ENCODE measurements at regions not wholly inside any gene's neighbourhood (a gene's known extent, or its start where the extent isn't known, plus 50 kb on each side); places are given as distances from the start of the nearest gene placed in this dataset.
"Not testable (repeated sequence)": the region's sequence is repeated elsewhere in the genome, so short reads cannot be mapped to it uniquely, and the experiment has no call there.

DNA sequence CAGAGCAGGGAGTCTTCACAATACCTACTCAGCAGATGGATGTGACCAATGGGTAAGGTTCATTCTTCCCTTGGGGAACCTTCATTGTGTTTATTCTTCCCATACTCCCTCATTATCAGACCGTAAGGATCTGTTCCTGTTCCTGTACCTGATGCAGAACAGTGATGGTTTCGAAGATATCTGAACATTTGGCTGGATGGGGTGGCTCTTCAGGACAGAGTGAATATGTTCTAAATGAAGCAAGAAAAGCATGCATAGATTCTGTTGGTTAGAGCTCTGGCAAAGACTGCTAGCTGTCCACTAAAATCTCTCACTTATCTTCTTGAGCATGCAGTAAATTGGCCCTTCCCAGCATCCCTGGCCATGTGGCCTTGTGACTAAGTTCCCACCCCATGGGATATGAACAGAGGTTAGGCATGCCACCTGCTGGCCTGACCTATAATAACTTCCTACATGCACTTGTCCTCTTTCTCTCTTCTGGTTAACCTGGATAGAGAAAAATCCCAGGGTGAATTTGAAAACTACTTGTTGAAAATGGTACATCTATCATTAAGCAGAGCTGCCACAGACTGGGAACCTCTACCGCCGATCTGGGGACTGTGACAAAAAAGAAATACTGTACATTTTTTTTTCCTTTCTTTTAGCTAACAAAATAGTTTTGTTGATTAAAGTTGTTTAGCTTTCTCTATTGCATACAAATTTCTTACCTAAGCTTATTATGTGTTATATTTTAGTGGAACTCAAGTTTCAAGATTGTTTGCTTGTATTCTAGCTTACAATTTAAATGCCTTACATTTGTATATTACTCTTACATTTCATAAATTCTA is 60.0 kb upstream of the BANK1 start:
- peak; percentile 31 to 42 for DNase-seq

DNA sequence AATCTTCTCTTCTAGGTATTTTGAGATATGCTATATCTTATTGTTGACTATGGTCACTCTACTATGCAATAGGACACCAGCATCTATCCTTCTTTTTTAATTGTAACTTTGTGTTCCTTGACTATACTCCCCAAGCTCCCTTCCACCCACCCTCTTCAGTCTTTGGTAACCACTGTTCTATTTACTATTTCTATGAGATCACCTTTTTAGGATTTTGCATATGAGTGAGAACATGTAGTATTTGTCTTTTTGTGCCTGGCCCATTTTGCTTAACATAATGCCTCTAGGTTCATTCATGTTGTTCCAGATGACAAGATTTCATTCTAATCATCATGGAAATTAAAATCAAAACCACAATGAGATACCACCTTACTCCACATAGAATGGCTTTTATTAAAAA is 63.3 kb upstream of the BANK1 start:
- no peak for DNase-seq

DNA sequence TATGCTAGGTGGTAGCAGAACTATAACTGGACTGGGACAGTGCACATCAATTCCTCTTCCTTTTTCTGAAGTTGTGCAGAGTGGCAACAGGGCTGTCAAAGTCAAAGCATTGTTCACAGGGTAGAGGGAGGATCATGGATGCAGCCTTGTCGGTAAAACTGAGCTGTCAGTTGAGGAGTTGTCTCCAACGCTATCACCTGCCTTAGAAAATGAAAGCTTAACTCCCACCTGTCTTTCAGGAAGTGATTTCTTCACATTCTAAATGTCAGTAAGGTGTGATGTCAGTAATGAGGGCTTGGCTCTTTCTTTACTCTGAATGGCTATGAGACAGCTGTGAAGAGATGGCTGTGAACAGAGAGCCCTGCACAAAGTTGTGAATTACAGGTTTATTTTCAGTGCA is 66.4 kb upstream of the BANK1 start:
- DNase-seq = no peak

DNA sequence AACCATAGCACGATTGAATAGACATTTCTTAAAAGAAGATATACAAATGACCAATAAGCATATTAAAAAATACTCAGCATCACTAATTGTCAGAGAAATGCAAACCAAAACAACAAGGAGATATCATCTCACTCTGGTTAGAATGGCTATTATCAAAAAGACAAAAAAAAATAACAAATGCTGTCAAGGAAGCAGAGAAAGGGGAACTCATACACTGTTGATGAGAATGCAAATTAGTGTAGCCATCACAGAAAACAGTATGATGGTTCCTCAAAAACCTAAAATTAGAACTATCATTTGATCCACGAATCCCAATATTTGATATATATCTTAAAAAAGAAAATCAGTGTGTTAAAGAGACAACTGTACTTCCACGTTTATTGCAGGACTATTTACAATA is 71.7 kb upstream of the BANK1 start:
- DNase-seq = no peak

DNA sequence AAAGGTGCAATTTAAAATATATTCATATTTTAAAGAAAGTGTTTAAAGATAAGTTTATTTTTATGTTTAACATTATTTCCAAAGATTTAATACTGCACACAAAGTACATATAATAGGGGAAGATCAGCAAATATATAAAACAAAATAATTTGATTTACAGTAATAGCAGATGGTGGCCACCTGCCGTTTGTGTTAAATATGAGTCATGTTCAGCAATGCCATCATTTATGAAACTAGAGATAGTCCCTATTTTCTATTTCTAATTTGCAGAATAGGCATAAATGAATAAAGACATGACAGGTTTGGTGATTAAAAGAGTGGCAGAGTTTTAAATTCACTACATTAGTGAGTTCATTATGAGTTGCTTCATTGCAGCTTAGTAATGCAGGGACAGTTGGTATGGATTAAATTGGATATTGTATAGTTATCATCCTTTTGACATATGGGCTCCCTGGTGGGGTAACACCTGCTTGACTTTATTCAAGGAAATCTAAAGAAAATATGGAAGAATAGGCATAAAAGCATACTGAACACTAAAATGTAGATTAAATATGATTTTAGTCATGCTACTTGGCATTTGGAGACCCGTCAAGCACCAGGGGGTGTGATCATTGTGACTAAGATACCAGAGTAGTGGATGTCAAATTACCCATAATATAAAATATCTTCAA is 78.8 kb upstream of the BANK1 start:
- DNase-seq = no peak

DNA sequence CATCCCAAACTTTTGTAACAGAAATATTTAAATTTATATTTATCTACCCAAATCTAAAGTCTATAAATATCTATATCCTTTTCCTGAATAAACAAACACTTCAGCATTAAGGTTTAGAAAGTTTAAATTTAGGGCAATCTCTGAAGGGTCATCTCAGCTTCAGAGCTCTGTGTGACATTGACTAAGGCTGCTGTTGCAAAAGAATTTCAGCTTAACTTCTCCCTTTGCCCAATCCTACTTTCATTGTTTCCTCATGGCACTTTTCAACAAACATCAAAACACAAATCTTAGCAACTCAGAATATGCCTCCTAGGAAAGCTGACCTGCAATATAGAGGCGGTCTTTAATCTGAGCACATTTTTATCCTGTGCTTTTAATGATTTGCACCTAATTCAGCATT is 79.7 kb upstream of the BANK1 start:
- no peak for DNase-seq

DNA sequence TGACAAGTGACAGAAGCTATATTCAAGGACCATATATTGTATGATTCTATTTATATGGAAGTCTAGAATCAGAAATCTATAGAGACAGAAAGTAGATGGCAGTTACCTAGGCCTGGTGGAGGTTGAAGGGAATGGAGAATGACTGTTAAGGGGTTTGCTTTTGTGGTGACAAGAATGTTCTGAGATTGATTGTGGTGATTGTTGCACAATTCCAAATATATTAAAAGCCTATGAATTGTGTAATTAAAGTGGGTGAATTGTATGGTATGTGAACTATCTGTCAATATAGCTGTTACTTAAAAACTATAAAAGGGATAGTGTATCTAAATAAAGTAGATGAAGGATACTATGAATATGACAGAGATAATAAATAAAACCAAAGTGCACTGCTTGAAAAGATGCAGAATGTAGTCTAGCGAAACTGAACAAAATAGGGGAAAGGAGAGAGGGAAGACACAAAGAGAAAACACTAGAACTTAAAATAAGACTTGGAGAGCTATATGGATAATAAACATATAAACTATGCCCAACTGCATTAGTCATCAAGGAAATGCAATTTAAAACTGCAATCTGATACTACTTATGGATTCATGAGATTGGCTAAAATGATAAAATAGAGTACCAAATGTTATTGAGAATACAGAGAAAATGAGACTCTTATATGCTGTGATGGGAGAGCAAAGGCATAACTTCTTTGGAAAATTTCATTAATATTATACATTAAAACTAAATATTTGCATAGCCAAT is 82.1 kb upstream of the BANK1 start:
- DNase-seq = no peak

DNA sequence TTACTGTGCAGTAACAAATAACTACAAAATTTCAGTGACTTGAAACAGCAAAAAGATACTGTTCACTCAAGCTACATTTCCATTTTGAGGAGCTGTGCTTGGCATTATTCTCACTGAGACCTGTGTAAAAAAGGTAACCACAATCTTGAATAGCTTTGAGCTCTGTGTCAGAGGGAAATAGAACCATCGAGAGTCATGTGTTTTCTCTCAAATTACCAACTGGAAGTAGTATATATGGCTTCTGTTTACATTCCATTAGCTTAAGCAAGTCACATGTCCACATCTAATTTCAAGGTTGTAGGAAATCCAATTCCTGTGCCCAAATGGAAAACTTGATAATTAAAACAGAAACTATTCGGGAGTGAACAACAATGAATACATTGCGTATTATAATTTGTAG is 82.9 kb upstream of the BANK1 start:
- DNase-seq = no peak

DNA sequence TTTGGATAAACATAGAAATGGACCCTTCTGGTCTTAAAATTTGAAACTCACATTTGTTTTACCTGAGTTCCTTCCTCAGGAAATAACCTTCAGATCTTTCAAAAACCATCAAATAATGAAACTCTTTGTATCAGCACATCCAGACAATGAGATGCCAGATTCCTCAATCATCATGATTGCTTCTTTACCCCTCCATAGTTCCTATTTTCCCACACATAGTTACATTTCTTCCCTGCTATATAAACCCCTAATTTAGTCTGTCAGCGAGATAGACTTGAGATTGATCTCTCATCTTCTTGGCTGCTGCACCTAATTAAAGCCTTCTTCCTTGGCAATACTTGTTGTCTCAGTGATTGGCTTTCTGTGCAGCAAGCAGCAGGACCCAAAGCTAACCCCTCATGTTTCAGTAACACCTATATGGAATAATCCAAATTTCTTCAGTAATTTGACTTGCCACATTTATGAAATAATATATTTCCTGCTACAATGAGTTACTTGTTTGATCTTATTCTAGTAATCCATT is 83.9 kb upstream of the BANK1 start:
- no peak for DNase-seq

DNA sequence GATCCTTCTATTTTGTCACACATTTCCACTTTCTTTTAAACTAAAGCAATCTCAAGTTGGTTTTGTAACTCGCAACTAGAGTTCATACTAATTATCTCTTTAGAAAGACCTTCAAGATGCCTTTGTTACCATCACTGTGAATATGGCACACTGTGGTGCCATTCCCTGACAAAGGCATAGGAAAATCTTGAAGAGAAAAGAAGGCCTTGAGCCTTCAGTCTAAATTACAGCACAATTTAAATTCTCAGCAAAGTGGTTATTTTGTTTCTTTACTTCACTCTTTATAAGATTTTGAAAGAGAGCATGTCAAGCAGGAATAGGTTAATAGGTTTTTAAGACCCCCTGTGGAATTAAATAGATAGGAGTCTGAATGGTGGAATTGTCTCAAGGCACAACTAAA is 89.0 kb upstream of the BANK1 start:
- DNase-seq = no peak

DNA sequence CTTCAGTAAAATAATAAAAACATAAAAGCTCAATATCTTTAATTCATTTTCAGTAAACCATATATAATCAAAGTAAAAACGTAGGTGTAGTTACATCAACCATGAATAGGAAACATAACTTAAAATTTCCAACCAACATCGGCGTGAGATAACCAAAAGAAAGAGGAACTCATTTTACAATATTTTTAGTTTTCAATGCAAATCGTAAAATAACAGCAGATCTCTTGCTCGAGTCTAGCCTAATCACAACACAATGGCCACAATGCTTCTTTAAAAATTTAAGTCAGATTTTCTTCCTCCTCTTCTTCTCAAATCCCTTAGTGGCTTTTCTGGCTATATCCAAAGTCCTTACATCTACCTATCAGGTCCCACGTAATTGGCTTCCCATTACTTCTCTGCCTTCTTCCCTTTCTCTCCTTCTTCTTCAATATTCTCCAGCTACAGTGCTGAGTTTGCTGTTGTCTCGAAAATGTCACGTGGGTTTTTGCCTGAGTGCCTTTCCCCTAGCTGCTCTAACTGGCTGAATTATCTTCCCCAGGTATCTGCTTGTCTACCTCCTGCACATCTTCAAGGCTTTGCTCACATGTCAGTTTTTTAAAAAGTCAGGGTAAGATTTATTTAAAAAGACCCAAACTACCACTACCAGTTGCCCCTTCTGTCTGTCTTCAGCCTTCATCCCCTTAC is 90.9 kb upstream of the BANK1 start:
- DNase-seq = no peak

DNA sequence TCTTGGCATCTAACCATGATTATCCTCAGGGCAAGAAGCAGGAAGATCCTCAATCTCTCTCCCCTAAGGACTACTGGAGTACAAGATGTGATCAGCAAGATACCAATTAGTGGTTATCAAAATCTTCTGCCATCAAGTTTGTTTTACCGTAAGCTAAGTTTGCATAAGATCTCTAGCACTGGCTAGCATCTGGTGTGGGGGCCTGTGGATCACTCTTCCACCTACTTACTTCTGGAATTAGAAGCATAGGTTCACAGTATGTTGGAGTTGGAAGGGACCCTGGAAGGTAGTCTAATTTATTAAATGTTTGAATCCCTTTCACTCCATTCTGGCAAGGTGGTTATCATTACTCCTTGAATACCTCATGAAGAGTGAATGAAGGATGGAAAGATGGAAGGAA is 93.3 kb upstream of the BANK1 start:
- no peak for DNase-seq

DNA sequence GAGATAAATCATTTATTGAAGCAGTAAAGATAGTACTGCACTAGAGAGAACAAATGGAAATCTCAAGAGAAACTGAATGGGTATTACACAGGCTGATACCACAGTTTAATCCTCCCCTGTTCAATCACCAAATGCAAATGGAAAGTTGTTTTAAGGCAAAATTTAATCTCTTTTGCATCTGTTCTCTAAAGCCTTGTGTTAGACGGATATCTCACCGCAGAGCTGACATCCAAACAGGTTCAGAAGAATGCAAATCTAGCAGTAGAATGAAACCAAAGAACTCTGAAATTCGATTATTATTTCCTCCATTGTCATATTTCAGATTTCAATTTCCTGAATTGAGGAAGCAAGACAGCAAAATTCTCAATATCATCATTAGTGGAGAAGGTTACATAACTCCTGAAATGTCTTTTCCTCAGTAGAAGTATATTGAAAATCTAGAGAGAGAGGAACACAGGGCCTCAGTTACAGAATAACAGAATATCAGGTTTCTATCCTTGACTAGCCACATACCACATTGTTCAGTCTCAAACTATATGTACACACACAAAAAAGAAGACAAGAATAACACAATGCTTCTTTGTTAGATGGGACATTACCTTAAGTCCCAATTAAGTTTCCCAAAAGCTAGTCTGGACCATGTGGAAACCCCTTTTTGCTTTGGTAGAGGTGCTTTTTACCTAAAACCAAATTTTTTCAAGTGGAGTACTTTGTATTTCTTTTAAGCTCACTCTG is 94.1 kb upstream of the BANK1 start:
- no peak for DNase-seq

DNA sequence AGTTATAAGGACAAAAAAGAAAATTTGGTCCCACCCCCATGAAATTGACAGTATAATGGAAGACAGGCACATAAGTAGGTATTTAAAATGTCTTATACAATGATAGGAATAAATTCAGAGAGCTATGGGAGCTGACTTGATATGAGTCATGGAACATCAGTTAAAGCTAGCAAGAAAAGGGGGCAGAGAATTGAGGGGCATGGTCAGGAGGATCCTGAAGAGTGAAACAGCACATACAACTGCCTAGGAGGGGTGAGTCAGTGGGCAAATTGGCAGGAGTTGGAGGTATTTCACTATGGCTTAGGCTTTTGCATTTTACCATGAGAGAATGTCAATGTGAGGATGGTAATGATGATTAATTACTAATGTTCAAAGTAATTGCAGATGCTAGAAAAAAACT is 95.4 kb upstream of the BANK1 start:
- DNase-seq = no peak

DNA sequence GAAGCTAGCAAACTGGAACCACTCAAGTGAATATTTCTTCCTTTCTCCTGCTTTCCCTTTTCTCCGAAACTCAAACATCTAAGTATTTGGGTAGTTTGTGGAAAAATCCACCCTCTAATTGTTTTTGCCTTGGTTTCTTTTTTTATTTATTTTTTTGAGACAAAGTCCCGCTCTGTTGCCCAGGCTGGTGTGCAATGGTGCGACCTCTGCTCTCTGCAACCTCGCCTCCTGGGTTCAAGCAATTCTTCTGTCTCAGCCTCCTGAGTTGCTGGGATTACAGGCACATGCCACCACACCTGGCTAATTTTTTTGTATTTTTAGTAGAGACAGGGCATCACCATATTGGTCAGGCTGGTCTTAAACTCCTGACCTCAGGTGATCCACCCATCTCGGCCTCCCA is 96.1 kb upstream of the BANK1 start:
- not testable (repeated sequence) for DNase-seq

DNA sequence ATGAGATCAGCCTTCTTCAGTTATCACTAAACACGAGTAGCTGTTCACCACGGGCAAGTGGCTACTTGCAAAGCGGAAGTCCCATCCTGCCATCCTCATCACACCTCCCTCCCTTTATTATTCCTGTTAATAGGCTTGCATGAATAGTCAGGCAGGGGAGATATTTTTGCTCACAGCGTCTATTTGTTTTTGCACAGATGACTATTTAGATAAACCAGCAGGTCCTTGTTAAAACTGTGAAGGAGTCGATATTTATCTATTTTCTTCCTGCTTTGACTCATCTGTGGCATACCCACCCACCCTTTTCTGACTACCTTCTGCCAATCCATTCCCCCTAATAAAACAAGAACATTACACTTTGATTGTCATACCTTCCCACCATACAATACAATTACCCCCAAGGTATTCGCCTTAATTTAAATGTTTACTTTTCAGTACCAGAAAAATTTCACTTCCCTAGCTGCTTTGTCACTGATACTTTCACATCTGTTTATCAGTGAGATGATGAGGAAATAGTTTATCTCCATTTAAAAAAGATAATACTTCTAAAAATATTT is 96.6 kb upstream of the BANK1 start:
- no peak for DNase-seq

DNA sequence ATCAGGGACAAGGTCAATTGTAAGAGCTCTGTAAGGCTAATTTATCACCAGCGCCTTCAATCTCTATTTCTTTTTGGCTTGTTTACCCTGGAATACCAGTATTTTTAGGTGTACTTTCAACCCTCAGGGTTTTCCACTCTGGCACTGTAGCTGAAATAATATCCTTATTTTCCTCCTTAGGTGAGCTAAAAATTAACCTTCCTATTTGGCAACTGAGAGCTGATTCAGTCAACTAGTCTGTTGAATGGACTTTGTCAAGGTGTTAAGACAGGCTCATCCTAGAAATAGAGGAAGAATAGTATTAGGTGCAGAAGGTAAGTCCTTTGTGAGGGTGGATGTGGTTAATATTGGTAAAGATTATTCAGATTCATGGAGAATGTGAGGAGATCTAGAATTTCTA is 101.3 kb upstream of the BANK1 start:
- no peak for DNase-seq

DNA sequence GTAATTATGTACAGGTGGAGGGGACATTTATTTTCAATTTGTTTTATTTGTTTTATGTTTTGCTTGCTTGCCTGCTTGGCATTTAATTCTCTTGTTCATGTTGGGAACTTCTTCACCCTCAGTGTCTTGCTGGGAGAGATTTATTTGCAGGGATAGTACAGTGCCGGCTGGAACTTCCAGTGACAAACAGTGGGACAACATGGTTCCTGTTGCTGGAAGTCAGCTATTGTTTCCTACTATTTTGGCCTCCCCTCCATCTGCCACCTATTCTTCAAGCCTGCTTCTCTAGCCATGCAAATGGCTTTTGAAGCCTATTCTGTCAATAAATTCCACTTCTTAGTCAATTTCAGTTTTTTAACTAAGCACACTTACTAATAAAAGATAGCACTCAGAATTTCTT is 105.4 kb upstream of the BANK1 start:
- DNase-seq = no peak

DNA sequence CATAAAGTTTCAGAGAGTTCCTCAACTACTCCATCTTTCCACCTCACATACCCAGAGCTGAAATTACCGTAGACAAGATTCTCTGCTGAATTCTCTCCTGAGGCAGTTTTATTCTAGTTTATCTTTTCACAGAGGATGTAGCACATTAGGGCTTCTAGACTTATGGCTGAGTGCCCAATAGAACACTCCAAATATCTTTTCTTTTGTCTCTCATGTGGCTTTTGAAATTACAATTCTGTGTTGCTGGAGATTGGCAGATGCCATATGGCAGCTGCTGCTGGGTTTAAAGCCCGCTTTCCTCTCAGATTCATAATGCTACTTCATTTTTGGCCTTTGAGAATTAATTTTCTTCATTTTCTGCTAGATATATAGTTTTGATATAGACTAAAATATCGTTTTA is 107.6 kb upstream of the BANK1 start:
- no peak for DNase-seq

DNA sequence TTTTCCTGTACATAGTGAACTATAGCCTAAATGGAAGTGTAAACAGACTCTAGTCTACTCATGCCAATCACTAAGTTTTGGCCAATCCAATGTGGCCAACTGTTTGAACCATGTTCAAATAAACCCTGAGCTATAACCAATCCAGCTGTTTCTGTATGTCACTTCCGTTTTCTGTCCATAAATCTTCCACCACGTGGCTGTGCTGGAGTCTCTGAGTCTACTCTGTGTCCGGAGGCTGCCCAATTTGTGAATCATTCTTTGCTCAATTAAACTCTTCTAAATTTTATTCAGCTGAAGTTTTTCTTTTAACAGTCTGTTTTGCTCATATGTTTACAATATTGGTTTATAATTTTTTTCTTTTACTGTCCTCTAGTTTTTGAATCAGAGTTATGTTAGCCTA is 112.3 kb upstream of the BANK1 start:
- no peak for DNase-seq

DNA sequence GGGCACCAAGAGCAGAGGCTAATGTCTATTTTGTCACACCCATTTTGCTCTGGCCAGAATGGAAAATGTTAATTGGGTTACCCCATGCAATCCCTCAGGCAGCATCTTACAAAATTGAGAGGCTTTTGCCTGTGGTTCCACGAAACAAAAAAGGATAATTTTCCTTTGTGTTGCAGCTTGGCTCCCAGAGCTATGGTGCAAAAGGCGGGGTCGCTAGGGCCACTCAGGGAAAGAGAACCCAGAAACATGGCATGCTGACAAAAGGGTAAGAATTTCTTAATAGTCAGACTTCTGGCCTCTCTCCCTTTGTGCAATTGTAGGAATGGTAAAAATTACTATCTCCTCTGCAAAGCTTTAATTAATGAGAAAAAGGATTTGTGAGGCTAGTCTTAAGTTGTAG is 119.6 kb upstream of the BANK1 start:
- DNase-seq = no peak

DNA sequence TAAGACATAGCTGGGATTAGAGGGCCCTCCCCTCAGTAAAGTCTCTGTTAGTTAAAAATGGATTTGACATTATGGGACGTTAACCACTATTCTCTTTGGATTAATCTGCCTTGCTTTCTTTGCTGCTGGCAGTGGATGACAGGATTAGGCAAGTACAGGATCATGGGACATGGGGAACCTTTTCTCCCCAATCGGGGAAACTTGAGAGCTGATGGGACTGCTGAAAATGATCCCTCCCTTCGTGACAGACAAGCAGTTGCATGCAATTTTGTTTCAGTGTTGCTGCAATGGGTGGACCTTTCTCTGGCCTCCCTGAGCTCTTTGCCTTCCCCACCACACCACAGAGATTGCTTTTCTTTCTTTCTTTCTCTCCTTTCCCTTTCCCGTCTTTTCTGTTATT is 120.2 kb upstream of the BANK1 start:
- no peak for DNase-seq

Measured in activated CD4-positive, alpha-beta T cell treated with anti-CD3 and anti-CD28 coated beads for 4 hours (primary cell).